ENCODE measurements at regions not wholly inside any gene's neighbourhood (a gene's known extent, or its start where the extent isn't known, plus 50 kb on each side); places are given as distances from the start of the nearest gene placed in this dataset.
"Not testable (repeated sequence)": the region's sequence is repeated elsewhere in the genome, so short reads cannot be mapped to it uniquely, and the experiment has no call there.

- no peak for DNase-seq
Measured at GRCh38 chr6:167408235-167408869, 83.5 kb downstream of the TTLL2 start.

- DNase-seq = no peak
Measured at GRCh38 chr6:167409079-167409478, 84.2 kb downstream of the TTLL2 start.

GRCh38 chr6:167409694-167410093, 84.8 kb downstream of the TTLL2 start:
- no peak for DNase-seq

GRCh38 chr6:167410462-167410861, 85.6 kb downstream of the TTLL2 start:
- DNase-seq = no peak

GRCh38 chr6:167412506-167412905, 87.6 kb downstream of the TTLL2 start:
- no peak for DNase-seq

- DNase-seq = no peak
Measured at GRCh38 chr6:167415441-167415961, 90.6 kb downstream of the TTLL2 start.

- no peak for DNase-seq
Measured at GRCh38 chr6:167416676-167417430, 92.0 kb downstream of the TTLL2 start.

GRCh38 chr6:167420177-167420576, 95.3 kb downstream of the TTLL2 start:
- DNase-seq = no peak

- no peak for DNase-seq
Measured at GRCh38 chr6:167420858-167421766, 96.2 kb downstream of the TTLL2 start.

- not testable (repeated sequence) for DNase-seq
Measured at GRCh38 chr6:167421944-167422343, 97.1 kb downstream of the TTLL2 start.

- no peak for DNase-seq
Measured at GRCh38 chr6:167422934-167423333, 98.0 kb downstream of the TTLL2 start.

- DNase-seq = no peak
Measured at GRCh38 chr6:167424060-167424673, 99.3 kb downstream of the TTLL2 start.

GRCh38 chr6:167424700-167425099, 99.8 kb downstream of the TTLL2 start:
- DNase-seq = no peak

- DNase-seq = no peak
Measured at GRCh38 chr6:167426084-167426483, 101.2 kb downstream of the TTLL2 start.

GRCh38 chr6:167426651-167427050, 101.8 kb downstream of the TTLL2 start:
- DNase-seq = no peak

- no peak for DNase-seq
Measured at GRCh38 chr6:167428664-167429333, 103.9 kb downstream of the TTLL2 start.

- DNase-seq = no peak
Measured at GRCh38 chr6:167429353-167429752, 104.5 kb downstream of the TTLL2 start.

- no peak for DNase-seq
Measured at GRCh38 chr6:167435209-167435728, 110.4 kb downstream of the TTLL2 start.

- no peak for DNase-seq
Measured at GRCh38 chr6:167437888-167438484, 113.1 kb downstream of the TTLL2 start.

GRCh38 chr6:167441715-167442206, 116.9 kb downstream of the TTLL2 start:
- no peak for DNase-seq

GRCh38 chr6:167442245-167442644, 117.4 kb downstream of the TTLL2 start:
- DNase-seq = no peak

Measured in activated CD4-positive, alpha-beta T cell treated with anti-CD3 and anti-CD28 coated beads, Interleukin-2, Interleukin-6, amounts not matched to agents 100 ng/mL and 50 ng/mL, durations not matched to agents 16 hours and 8 hours (primary cell).